Nephron progenitor cell (in vitro differentiated cells): ENCODE measurements at regions not wholly inside any gene's neighbourhood (a gene's known extent, or its start where the extent isn't known, plus 50 kb on each side); places are given as distances from the start of the nearest gene placed in this dataset.

Experiments used
- DNase-seq: peaks from one replicate; pipeline ENCODE4 v3.0.0; 2021
- H3K27ac Mint-ChIP-seq: 2 replicates; pipeline ENCODE4 v1.8.0; 2021; ENCODE audit warnings: mild to moderate bottlenecking, moderate library complexity, mixed read lengths
- H3K27me3 Mint-ChIP-seq: 2 replicates; pipeline ENCODE4 v1.8.0; 2021; ENCODE audit warnings: mild to moderate bottlenecking, low read depth, mixed read lengths; ENCODE audit not compliant: poor library complexity
- H3K36me3 Mint-ChIP-seq: 2 replicates; pipeline ENCODE4 v1.8.0; 2021; ENCODE audit warnings: low read depth, mixed read lengths
- H3K4me1 Mint-ChIP-seq: 2 replicates; pipeline ENCODE4 v1.8.0; 2021; ENCODE audit warnings: mixed read lengths
- H3K4me3 Mint-ChIP-seq: 2 replicates; pipeline ENCODE4 v1.8.0; 2021; ENCODE audit warnings: mild to moderate bottlenecking, moderate library complexity, mixed read lengths
- H3K9me3 Mint-ChIP-seq: 2 replicates; pipeline ENCODE4 v1.8.0; 2021; ENCODE audit warnings: mild to moderate bottlenecking, moderate library complexity, mixed read lengths
- TF ChIP-seq, protein P1 (sequence below): fragments of 200-600 bp; sonication (generic); IDR thresholded peaks from 2 replicates; pipeline ENCODE4 v1.5.0; 2021; ENCODE audit warnings: antibody characterized with exemption

DNA sequence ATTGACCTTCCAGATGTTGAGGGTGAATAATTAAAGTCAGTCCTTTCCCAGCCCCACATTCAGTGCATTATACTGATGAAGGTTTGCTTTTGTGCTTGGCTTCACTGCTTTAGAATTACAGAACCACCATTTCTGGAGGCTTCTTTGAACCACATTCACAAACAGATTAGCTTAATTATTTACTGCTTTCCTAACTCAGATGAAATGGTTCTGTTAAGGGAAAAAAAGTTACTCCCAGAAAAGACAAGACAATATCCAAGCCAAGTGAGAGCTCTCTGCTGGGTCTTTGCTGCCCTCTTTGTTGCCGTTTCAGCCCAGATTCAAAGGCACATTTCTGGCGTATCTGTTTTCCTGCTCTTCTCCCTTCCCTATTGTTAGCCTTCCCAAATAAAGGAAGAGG is 188.9 kb downstream of the AHR start:
- TF ChIP-seq, protein P1, sequence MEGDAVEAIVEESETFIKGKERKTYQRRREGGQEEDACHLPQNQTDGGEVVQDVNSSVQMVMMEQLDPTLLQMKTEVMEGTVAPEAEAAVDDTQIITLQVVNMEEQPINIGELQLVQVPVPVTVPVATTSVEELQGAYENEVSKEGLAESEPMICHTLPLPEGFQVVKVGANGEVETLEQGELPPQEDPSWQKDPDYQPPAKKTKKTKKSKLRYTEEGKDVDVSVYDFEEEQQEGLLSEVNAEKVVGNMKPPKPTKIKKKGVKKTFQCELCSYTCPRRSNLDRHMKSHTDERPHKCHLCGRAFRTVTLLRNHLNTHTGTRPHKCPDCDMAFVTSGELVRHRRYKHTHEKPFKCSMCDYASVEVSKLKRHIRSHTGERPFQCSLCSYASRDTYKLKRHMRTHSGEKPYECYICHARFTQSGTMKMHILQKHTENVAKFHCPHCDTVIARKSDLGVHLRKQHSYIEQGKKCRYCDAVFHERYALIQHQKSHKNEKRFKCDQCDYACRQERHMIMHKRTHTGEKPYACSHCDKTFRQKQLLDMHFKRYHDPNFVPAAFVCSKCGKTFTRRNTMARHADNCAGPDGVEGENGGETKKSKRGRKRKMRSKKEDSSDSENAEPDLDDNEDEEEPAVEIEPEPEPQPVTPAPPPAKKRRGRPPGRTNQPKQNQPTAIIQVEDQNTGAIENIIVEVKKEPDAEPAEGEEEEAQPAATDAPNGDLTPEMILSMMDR, result no peak
- DNase-seq, result no peak
- Mint-ChIP-seq H3K27me3 (no peaks in the 10 kb centered on the region), H3K27ac (peak overlapping the region; percentile 19), H3K4me3 (no peak overlapping the region), H3K4me1 (no peaks in the 10 kb centered on the region), H3K9me3 (no peaks in the 10 kb centered on the region), H3K36me3 (no peaks in the 10 kb centered on the region)

- Mint-ChIP-seq H3K4me1 (no peaks in the 10 kb centered on the region), H3K4me3 (no peak overlapping the region), H3K27me3 (no peaks in the 10 kb centered on the region), H3K36me3 (no peaks in the 10 kb centered on the region), H3K9me3 (no peaks in the 10 kb centered on the region), H3K27ac (no peak overlapping the region)
- no peak for DNase-seq
- TF ChIP-seq, protein P1, result no peak
Observed at GRCh38 chr7:17488829-17489228, 190.4 kb downstream of the AHR start.

- H3K9me3 Mint-ChIP-seq, result no peaks in the 10 kb centered on the region
- H3K4me3 Mint-ChIP-seq, result no peak overlapping the region
- H3K27ac Mint-ChIP-seq, result no peak overlapping the region
- H3K27me3 Mint-ChIP-seq, result peaks cover 3% of the 10 kb centered on the region
- no peaks in the 10 kb centered on the region for H3K36me3 Mint-ChIP-seq
- H3K4me1 Mint-ChIP-seq, result no peaks in the 10 kb centered on the region
- DNase-seq, result no peak
- TF ChIP-seq, protein P1, result no peak
Observed at GRCh38 chr7:17489961-17490360, 191.5 kb downstream of the AHR start.

DNA sequence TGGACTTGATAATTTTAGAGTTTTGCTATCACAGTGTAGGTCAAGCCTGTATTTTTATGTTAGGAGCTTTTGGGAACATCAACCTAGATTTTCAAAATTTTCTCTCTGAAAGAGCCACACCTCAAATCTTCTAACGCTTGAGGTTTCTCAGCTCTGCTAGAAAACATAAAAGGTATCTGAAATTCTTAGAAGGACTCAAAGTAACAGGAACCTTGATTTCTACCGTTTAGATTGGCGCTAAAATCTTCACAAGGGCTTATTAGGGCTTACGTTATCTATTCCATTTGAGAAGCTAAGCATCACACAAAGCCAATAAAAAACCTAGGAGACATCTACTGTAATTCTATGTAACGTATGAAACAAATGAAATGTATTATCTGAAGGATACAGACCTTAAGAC is 192.4 kb downstream of the AHR start:
- no peak overlapping the region for H3K27ac Mint-ChIP-seq
- H3K27me3 Mint-ChIP-seq, result peaks cover 3% of the 10 kb centered on the region
- TF ChIP-seq, protein P1, result no peak
- no peaks in the 10 kb centered on the region for H3K36me3 Mint-ChIP-seq
- DNase-seq, result no peak
- no peaks in the 10 kb centered on the region for H3K9me3 Mint-ChIP-seq
- no peak overlapping the region for H3K4me3 Mint-ChIP-seq
- no peaks in the 10 kb centered on the region for H3K4me1 Mint-ChIP-seq

DNA sequence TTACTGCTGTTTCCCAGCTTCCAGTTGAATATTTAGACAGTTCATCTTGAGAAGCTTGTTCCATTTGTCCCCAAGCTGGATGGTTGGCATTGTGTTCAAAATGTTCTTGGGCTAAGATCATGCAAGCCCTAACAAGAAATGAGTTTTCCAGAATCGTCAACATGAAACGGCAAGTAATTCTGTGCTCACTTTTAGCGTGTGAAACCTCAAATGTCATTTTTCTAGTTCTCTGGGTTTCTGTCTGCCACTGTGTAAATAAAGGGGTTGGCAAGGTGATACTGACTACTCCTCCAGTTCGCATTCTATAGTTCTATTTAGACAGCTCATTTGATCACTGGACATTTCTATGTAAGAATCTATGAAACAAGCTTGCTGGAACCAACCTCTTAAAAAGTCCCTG is 194.0 kb downstream of the AHR start:
- Mint-ChIP-seq H3K27me3 (peaks cover 5% of the 10 kb centered on the region), H3K36me3 (no peaks in the 10 kb centered on the region), H3K4me3 (no peak overlapping the region), H3K4me1 (no peaks in the 10 kb centered on the region), H3K9me3 (no peaks in the 10 kb centered on the region), H3K27ac (no peak overlapping the region)
- TF ChIP-seq, protein P1, result no peak
- DNase-seq, result no peak

DNA sequence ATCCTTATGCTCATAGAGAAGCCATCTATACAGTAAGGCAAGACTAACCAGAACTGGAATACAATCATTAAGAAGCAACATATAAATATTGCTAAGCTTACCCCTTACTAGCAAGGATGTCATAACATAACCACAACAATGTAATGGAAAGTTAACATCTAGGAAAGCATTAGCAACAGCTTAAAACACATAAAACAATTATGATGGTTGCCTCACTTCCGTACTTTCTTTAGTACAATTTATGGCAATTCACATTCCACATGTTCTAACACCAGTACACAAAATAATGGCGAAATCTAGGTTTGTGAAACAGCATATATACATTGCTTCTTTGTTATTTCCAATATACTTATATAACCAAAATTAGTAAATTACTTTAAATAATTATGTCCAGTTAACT is 195.0 kb downstream of the AHR start:
- H3K27ac Mint-ChIP-seq, result no peak overlapping the region
- no peak for DNase-seq
- no peak overlapping the region for H3K4me3 Mint-ChIP-seq
- no peaks in the 10 kb centered on the region for H3K36me3 Mint-ChIP-seq
- H3K9me3 Mint-ChIP-seq, result no peaks in the 10 kb centered on the region
- peaks cover 9% of the 10 kb centered on the region for H3K27me3 Mint-ChIP-seq
- H3K4me1 Mint-ChIP-seq, result no peaks in the 10 kb centered on the region
- TF ChIP-seq, protein P1, result no peak
